WTC11 (cell line): ENCODE measurements at regions not wholly inside any gene's neighbourhood (a gene's known extent, or its start where the extent isn't known, plus 50 kb on each side); places are given as distances from the start of the nearest gene placed in this dataset.

Experiments
- RELA ChIP-seq: sonication (generic); formaldehyde crosslinking; IDR thresholded peaks from 2 replicates; pipeline ENCODE4 v1.8.1; 2022; ENCODE audit warnings: missing genetic modification reagents, mild to moderate bottlenecking, borderline replicate concordance
- TCF7 ChIP-seq: sonication (generic); formaldehyde crosslinking; IDR thresholded peaks from 2 replicates; pipeline ENCODE4 v1.8.0; 2022; ENCODE audit warnings: mild to moderate bottlenecking, low read depth, missing genetic modification reagents, moderate library complexity
- TF ChIP-seq, protein P1 (sequence below): sonication (generic); formaldehyde crosslinking; IDR thresholded peaks from 2 replicates; pipeline ENCODE4 v1.8.1; 2022; ENCODE audit warnings: mild to moderate bottlenecking, moderate library complexity, missing genetic modification reagents
- TF ChIP-seq, protein P2 (sequence below): fragments of 200-600 bp; IDR thresholded peaks from 2 replicates; pipeline ENCODE4 v1.8.0; 2022; ENCODE audit warnings: antibody characterized with exemption
- TF ChIP-seq, protein P3 (sequence below): sonication (generic); formaldehyde crosslinking; IDR thresholded peaks from 2 replicates; pipeline ENCODE4 v1.8.1; 2023; ENCODE audit warnings: mild to moderate bottlenecking, missing genetic modification reagents, moderate library complexity
- TF ChIP-seq, protein P4 (sequence below): sonication (generic); formaldehyde crosslinking; IDR thresholded peaks from 2 replicates; pipeline ENCODE4 v1.8.1; 2023; ENCODE audit warnings: mild to moderate bottlenecking, missing genetic modification reagents
- TF ChIP-seq, protein P5 (sequence below): sonication (generic); formaldehyde crosslinking; IDR thresholded peaks from 2 replicates; pipeline ENCODE4 v1.8.0; 2022; ENCODE audit warnings: mild to moderate bottlenecking, missing genetic modification reagents

DNA sequence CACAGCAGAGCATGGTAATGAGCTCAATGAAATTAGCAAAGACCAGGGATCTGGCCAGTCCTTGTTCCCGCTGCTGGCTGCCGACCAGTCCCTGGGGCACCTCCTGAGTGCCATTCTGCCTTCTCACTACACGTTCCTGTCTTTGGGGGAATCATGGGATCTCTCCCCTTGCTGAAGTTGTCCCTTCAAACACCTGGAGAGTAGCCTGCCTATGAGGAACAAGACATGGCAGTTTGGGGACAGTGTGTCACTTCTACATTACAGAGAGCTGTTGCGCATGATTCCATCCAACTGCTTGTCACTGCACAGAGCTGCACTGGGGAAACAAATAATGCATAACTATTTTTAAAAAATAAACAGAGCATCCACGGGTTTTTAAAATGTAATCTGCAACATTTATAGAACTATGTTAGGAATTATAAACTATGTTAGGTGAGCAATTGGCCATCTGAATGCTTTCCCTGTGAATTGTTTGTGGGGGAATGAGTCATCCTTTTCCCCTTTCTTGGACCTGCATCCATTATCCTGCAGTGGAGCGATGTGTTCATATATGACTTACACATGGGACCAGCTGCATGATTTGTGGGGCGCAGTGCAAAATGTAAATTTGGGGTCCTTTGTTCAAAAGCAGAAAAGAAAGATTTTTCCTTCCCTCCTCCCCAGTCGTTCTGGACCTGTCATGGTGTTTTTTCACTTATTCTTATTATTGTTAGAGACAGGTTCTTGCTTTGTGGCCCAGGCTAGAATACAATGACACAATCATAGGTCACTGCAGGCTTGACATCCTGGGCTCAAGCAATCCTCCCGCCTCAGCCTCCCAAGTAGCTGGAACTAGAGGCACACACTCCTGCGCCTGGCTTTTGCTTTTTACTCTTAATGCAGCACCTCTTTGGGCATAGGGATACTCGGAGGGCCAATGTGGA, 115.0 kb upstream of the TBL1X start:
- TF ChIP-seq, protein P1, sequence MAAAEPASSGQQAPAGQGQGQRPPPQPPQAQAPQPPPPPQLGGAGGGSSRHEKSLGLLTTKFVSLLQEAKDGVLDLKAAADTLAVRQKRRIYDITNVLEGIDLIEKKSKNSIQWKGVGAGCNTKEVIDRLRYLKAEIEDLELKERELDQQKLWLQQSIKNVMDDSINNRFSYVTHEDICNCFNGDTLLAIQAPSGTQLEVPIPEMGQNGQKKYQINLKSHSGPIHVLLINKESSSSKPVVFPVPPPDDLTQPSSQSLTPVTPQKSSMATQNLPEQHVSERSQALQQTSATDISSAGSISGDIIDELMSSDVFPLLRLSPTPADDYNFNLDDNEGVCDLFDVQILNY = no peak
- TF ChIP-seq, protein P2, sequence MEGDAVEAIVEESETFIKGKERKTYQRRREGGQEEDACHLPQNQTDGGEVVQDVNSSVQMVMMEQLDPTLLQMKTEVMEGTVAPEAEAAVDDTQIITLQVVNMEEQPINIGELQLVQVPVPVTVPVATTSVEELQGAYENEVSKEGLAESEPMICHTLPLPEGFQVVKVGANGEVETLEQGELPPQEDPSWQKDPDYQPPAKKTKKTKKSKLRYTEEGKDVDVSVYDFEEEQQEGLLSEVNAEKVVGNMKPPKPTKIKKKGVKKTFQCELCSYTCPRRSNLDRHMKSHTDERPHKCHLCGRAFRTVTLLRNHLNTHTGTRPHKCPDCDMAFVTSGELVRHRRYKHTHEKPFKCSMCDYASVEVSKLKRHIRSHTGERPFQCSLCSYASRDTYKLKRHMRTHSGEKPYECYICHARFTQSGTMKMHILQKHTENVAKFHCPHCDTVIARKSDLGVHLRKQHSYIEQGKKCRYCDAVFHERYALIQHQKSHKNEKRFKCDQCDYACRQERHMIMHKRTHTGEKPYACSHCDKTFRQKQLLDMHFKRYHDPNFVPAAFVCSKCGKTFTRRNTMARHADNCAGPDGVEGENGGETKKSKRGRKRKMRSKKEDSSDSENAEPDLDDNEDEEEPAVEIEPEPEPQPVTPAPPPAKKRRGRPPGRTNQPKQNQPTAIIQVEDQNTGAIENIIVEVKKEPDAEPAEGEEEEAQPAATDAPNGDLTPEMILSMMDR = no peak
- TF ChIP-seq, protein P3, sequence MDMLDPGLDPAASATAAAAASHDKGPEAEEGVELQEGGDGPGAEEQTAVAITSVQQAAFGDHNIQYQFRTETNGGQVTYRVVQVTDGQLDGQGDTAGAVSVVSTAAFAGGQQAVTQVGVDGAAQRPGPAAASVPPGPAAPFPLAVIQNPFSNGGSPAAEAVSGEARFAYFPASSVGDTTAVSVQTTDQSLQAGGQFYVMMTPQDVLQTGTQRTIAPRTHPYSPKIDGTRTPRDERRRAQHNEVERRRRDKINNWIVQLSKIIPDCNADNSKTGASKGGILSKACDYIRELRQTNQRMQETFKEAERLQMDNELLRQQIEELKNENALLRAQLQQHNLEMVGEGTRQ (CRISPR knock-in tag) = no peak
- TF ChIP-seq, protein P4, sequence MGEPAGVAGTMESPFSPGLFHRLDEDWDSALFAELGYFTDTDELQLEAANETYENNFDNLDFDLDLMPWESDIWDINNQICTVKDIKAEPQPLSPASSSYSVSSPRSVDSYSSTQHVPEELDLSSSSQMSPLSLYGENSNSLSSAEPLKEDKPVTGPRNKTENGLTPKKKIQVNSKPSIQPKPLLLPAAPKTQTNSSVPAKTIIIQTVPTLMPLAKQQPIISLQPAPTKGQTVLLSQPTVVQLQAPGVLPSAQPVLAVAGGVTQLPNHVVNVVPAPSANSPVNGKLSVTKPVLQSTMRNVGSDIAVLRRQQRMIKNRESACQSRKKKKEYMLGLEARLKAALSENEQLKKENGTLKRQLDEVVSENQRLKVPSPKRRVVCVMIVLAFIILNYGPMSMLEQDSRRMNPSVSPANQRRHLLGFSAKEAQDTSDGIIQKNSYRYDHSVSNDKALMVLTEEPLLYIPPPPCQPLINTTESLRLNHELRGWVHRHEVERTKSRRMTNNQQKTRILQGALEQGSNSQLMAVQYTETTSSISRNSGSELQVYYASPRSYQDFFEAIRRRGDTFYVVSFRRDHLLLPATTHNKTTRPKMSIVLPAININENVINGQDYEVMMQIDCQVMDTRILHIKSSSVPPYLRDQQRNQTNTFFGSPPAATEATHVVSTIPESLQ (CRISPR knock-in tag) = no peak
- no peak for TF ChIP-seq TCF7 (CRISPR knock-in tag)
- no peak for TF ChIP-seq RELA (CRISPR knock-in tag)
- TF ChIP-seq, protein P5, sequence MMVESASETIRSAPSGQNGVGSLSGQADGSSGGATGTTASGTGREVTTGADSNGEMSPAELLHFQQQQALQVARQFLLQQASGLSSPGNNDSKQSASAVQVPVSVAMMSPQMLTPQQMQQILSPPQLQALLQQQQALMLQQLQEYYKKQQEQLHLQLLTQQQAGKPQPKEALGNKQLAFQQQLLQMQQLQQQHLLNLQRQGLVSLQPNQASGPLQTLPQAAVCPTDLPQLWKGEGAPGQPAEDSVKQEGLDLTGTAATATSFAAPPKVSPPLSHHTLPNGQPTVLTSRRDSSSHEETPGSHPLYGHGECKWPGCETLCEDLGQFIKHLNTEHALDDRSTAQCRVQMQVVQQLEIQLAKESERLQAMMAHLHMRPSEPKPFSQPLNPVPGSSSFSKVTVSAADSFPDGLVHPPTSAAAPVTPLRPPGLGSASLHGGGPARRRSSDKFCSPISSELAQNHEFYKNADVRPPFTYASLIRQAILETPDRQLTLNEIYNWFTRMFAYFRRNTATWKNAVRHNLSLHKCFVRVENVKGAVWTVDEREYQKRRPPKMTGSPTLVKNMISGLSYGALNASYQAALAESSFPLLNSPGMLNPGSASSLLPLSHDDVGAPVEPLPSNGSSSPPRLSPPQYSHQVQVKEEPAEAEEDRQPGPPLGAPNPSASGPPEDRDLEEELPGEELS = no peak
